WTC11 (cell line): ENCODE measurements at regions not wholly inside any gene's neighbourhood (a gene's known extent, or its start where the extent isn't known, plus 50 kb on each side); places are given as distances from the start of the nearest gene placed in this dataset.

ENCODE experiments used
- ATAC-seq: fragments of 200-7000 bp; cut with Tn5 transposase; 2 replicates; pipeline ENCODE4 v1.10.0; 2021; ENCODE audit warnings: mild to moderate bottlenecking, moderate library complexity
- CTCF ChIA-PET: fragments of 300-600 bp; sonication (Branson Sonifier 250); formaldehyde crosslinking; loops from one replicate; lab custom pipeline; 2021; ENCODE audit warnings: antibody characterized with exemption; lab: Charles Lee
- POLR2A ChIA-PET: fragments of 350-600 bp; sonication (Branson Sonifier 250); formaldehyde crosslinking; loops from one replicate; lab custom pipeline; 2021; ENCODE audit warnings: antibody characterized with exemption; lab: Charles Lee
- DNase-seq: peaks from one replicate; pipeline ENCODE4 v3.0.0; 2021; ENCODE audit warnings: low spot score
- H3K27ac Mint-ChIP-seq: 2 replicates; pipeline ENCODE4 v1.8.0; 2021; ENCODE audit warnings: mixed read lengths
- H3K27me3 Mint-ChIP-seq: 2 replicates; pipeline ENCODE4 v1.8.0; 2021; ENCODE audit warnings: low read depth, mild to moderate bottlenecking, moderate library complexity, mixed read lengths
- H3K36me3 Mint-ChIP-seq: 2 replicates; pipeline ENCODE4 v1.8.0; 2021; ENCODE audit warnings: mixed read lengths
- H3K4me1 Mint-ChIP-seq: 2 replicates; pipeline ENCODE4 v1.8.0; 2022; ENCODE audit warnings: mixed read lengths
- H3K4me3 Mint-ChIP-seq: 2 replicates; pipeline ENCODE4 v1.8.0; 2021; ENCODE audit warnings: mild to moderate bottlenecking, moderate library complexity, mixed read lengths
- H3K9me3 Mint-ChIP-seq: 2 replicates; pipeline ENCODE4 v1.8.0; 2021; ENCODE audit warnings: mixed read lengths
- CREM ChIP-seq: sonication (generic); formaldehyde crosslinking; IDR thresholded peaks from 2 replicates; pipeline ENCODE4 v1.8.1; 2022; ENCODE audit warnings: mild to moderate bottlenecking, missing genetic modification reagents, moderate library complexity
- ESRRA ChIP-seq: sonication (generic); formaldehyde crosslinking; IDR thresholded peaks from 2 replicates; pipeline ENCODE4 v1.8.1; 2022; ENCODE audit warnings: mild to moderate bottlenecking, missing genetic modification reagents, borderline replicate concordance
- ETV6 ChIP-seq: sonication (generic); formaldehyde crosslinking; IDR thresholded peaks from 2 replicates; pipeline ENCODE4 v1.8.1; 2022; ENCODE audit warnings: mild to moderate bottlenecking, missing genetic modification reagents
- FOXK1 ChIP-seq: sonication (generic); formaldehyde crosslinking; IDR thresholded peaks from 2 replicates; pipeline ENCODE4 v1.8.0; 2022; ENCODE audit warnings: mild to moderate bottlenecking, moderate library complexity, missing genetic modification reagents
- FOXP1 ChIP-seq: sonication (generic); formaldehyde crosslinking; IDR thresholded peaks from 2 replicates; pipeline ENCODE4 v1.8.0; 2022; ENCODE audit warnings: missing genetic modification reagents, mild to moderate bottlenecking, moderate library complexity, borderline replicate concordance
- GABPB1 ChIP-seq: sonication (generic); formaldehyde crosslinking; IDR thresholded peaks from 2 replicates; pipeline ENCODE4 v1.8.1; 2023; ENCODE audit warnings: mild to moderate bottlenecking, missing genetic modification reagents
- HMGA2 ChIP-seq: fragments of 250-450 bp; sonication (Bioruptor Pico); IDR thresholded peaks from 2 replicates; pipeline ENCODE4 v1.4.0; 2021; ENCODE audit warnings: mild to moderate bottlenecking, moderate library complexity
- KAT7 ChIP-seq: sonication (generic); formaldehyde crosslinking; IDR thresholded peaks from 2 replicates; pipeline ENCODE4 v1.8.1; 2023; ENCODE audit warnings: missing genetic modification reagents, mild to moderate bottlenecking, borderline replicate concordance
- NR3C1 ChIP-seq: sonication (generic); formaldehyde crosslinking; conservative IDR thresholded peaks from 2 replicates; pipeline ENCODE4 v1.8.1; 2023; ENCODE audit warnings: low read depth, mild to moderate bottlenecking, missing genetic modification reagents
- OVOL2 ChIP-seq: fragments of 250-450 bp; sonication (Bioruptor Pico); IDR thresholded peaks from 2 replicates; pipeline ENCODE4 v1.9.0; 2021; ENCODE audit warnings: mild to moderate bottlenecking, borderline replicate concordance
- SOX15 ChIP-seq: fragments of 250-450 bp; sonication (Bioruptor Pico); IDR thresholded peaks from 2 replicates; pipeline ENCODE4 v1.9.0; 2021; ENCODE audit warnings: mild to moderate bottlenecking
- ZNF232 ChIP-seq: sonication (generic); formaldehyde crosslinking; IDR thresholded peaks from 2 replicates; pipeline ENCODE4 v1.8.0; 2022; ENCODE audit warnings: mild to moderate bottlenecking, missing genetic modification reagents
- TF ChIP-seq, protein P1 (sequence below): sonication (generic); formaldehyde crosslinking; IDR thresholded peaks from 2 replicates; pipeline ENCODE4 v1.8.0; 2022; ENCODE audit warnings: mild to moderate bottlenecking, missing genetic modification reagents
- TF ChIP-seq, protein P2 (sequence below): sonication (generic); formaldehyde crosslinking; IDR thresholded peaks from 2 replicates; pipeline ENCODE4 v1.8.1; 2022; ENCODE audit warnings: mild to moderate bottlenecking, moderate library complexity, missing genetic modification reagents
- TF ChIP-seq, protein P3 (sequence below): sonication (generic); formaldehyde crosslinking; IDR thresholded peaks from 2 replicates; pipeline ENCODE4 v1.8.1; 2023; ENCODE audit warnings: mild to moderate bottlenecking, moderate library complexity, missing genetic modification reagents
- TF ChIP-seq, protein P4 (sequence below): sonication (generic); formaldehyde crosslinking; IDR thresholded peaks from 2 replicates; pipeline ENCODE4 v1.8.1; 2022; ENCODE audit warnings: mild to moderate bottlenecking, missing genetic modification reagents, moderate library complexity, borderline replicate concordance
- TF ChIP-seq, protein P5 (sequence below): sonication (generic); formaldehyde crosslinking; conservative IDR thresholded peaks from 2 replicates; pipeline ENCODE4 v1.8.1; 2022; ENCODE audit warnings: mild to moderate bottlenecking, missing genetic modification reagents
- TF ChIP-seq, protein P6 (sequence below): fragments of 250-450 bp; sonication (Bioruptor Pico); conservative IDR thresholded peaks from 2 replicates; pipeline ENCODE4 v1.9.0; 2021; ENCODE audit warnings: mild to moderate bottlenecking
- TF ChIP-seq, protein P7 (sequence below): sonication (generic); formaldehyde crosslinking; IDR thresholded peaks from 2 replicates; pipeline ENCODE4 v1.8.1; 2023; ENCODE audit warnings: mild to moderate bottlenecking, missing genetic modification reagents
- TF ChIP-seq, protein P8 (sequence below): fragments of 250-450 bp; sonication (Bioruptor Pico); IDR thresholded peaks from 2 replicates; pipeline ENCODE4 v2.1.2; 2022; ENCODE audit warnings: mild to moderate bottlenecking, moderate library complexity

DNA sequence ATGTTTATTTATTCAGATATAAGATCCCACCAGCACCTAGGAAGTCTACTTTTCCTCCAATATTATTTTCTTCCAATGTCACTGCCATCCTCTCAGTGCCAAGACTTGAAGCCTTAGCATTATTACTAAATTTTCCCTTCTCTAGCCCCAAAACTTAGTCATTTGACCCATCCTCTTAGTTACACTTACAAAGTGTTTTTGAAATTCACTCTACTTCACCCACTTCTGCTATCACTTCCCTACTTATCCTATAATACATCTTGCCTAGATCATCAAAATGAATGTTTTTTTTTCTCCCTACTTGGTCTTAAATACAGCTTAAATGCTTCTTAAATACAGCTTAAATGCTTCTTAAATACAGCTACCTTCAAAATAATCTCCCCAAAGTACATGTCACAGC lies 376.6 kb downstream of the RSL24D1 start:
- no peak overlapping the region for H3K4me3 Mint-ChIP-seq

DNA sequence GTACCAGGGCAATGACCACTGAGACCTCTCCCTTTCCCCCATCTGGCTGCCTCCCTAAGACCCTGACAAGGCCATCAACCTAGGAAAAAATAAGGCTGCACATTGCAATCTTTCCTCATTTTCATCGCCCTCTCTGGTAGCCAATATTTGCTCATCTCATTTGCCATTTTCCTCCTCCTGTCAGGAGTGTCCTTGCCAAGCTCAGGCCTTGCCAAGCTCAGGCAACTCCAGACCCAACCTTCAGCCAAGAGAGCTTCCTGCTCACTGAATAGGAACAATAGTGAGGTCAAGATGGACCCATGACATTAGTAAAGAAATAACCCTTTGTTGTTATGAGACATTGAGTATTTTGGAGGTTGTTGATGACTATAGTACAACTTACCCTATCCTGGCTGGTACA lies 380.3 kb downstream of the RSL24D1 start:
- Mint-ChIP-seq H3K36me3 (peaks cover 12% of the 10 kb centered on the region), H3K27ac (no peak overlapping the region), H3K27me3 (no peaks in the 10 kb centered on the region), H3K4me1 (peaks cover 6% of the 10 kb centered on the region), H3K4me3 (no peak overlapping the region), H3K9me3 (peaks cover 31% of the 10 kb centered on the region)
- ChIA-PET CTCF (no interaction called here), POLR2A (no interaction called here)
- DNase-seq: no peak
- no peak for ATAC-seq
- TF ChIP-seq FOXP1 (CRISPR knock-in tag) (no peak), SOX15 (CRISPR knock-in tag) (no peak), NR3C1 (CRISPR knock-in tag) (no peak), ESRRA (no peak), ETV6 (no peak), GABPB1 (CRISPR knock-in tag) (no peak), OVOL2 (CRISPR knock-in tag) (no peak), FOXK1 (CRISPR knock-in tag) (no peak), HMGA2 (CRISPR knock-in tag) (no peak), CREM (CRISPR knock-in tag) (no peak)
- TF ChIP-seq, protein P1, sequence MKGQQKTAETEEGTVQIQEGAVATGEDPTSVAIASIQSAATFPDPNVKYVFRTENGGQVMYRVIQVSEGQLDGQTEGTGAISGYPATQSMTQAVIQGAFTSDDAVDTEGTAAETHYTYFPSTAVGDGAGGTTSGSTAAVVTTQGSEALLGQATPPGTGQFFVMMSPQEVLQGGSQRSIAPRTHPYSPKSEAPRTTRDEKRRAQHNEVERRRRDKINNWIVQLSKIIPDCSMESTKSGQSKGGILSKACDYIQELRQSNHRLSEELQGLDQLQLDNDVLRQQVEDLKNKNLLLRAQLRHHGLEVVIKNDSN (CRISPR knock-in tag): no peak
- TF ChIP-seq, protein P2, sequence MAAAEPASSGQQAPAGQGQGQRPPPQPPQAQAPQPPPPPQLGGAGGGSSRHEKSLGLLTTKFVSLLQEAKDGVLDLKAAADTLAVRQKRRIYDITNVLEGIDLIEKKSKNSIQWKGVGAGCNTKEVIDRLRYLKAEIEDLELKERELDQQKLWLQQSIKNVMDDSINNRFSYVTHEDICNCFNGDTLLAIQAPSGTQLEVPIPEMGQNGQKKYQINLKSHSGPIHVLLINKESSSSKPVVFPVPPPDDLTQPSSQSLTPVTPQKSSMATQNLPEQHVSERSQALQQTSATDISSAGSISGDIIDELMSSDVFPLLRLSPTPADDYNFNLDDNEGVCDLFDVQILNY (CRISPR knock-in tag): no peak
- TF ChIP-seq, protein P3, sequence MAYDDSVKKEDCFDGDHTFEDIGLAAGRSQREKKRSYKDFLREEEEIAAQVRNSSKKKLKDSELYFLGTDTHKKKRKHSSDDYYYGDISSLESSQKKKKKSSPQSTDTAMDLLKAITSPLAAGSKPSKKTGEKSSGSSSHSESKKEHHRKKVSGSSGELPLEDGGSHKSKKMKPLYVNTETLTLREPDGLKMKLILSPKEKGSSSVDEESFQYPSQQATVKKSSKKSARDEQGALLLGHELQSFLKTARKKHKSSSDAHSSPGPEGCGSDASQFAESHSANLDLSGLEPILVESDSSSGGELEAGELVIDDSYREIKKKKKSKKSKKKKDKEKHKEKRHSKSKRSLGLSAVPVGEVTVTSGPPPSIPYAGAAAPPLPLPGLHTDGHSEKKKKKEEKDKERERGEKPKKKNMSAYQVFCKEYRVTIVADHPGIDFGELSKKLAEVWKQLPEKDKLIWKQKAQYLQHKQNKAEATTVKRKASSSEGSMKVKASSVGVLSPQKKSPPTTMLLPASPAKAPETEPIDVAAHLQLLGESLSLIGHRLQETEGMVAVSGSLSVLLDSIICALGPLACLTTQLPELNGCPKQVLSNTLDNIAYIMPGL (CRISPR knock-in tag): no peak
- TF ChIP-seq, protein P4, sequence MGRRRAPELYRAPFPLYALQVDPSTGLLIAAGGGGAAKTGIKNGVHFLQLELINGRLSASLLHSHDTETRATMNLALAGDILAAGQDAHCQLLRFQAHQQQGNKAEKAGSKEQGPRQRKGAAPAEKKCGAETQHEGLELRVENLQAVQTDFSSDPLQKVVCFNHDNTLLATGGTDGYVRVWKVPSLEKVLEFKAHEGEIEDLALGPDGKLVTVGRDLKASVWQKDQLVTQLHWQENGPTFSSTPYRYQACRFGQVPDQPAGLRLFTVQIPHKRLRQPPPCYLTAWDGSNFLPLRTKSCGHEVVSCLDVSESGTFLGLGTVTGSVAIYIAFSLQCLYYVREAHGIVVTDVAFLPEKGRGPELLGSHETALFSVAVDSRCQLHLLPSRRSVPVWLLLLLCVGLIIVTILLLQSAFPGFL (CRISPR knock-in tag): no peak
- TF ChIP-seq, protein P5, sequence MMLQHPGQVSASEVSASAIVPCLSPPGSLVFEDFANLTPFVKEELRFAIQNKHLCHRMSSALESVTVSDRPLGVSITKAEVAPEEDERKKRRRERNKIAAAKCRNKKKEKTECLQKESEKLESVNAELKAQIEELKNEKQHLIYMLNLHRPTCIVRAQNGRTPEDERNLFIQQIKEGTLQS (CRISPR knock-in tag): no peak

More for the DNA sequence above, 376.6 kb downstream of the RSL24D1 start:
- POLR2A ChIA-PET: no interaction called here
- no peak overlapping the region for H3K27ac Mint-ChIP-seq
- CTCF ChIA-PET: no interaction called here
- DNase-seq: no peak
- TF ChIP-seq ZNF232 (CRISPR knock-in tag): no peak
- TF ChIP-seq OVOL2 (CRISPR knock-in tag): no peak
- no peak for TF ChIP-seq FOXP1 (CRISPR knock-in tag)
- TF ChIP-seq NR3C1 (CRISPR knock-in tag): no peak
- TF ChIP-seq KAT7 (CRISPR knock-in tag): no peak
- TF ChIP-seq, protein P6, sequence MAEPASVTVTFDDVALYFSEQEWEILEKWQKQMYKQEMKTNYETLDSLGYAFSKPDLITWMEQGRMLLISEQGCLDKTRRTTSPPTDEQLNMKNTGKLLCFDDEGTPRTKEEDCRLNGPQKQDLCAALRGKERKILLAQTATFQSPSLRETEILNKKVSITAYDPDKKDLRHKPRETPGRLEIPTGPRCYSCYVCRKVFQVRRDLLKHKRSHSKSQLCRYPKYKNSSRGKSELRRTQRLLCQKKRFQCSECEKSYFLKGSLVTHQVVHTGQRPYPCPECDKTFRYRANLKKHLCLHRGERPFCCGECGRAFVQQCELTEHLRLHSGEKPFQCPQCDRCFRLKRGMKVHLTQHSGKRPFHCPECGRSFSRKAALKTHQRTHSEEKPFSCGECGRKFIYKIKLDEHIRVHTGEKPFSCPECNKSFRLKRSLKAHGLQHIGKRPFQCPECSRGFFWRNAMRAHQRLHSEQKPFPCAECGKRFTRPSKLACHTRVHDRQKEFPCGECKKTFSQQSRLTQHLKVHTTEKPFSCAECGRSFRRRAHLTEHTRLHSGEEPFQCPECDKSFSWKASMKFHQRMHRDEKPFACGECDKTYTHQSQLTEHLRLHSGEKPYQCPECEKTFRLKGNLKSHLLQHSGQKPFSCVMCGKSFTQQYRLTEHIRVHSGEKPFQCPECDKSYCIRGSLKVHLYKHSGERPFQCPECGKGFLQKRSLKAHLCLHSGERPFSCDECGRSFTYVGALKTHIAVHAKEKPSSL (CRISPR knock-in tag): no peak
- TF ChIP-seq, protein P7, sequence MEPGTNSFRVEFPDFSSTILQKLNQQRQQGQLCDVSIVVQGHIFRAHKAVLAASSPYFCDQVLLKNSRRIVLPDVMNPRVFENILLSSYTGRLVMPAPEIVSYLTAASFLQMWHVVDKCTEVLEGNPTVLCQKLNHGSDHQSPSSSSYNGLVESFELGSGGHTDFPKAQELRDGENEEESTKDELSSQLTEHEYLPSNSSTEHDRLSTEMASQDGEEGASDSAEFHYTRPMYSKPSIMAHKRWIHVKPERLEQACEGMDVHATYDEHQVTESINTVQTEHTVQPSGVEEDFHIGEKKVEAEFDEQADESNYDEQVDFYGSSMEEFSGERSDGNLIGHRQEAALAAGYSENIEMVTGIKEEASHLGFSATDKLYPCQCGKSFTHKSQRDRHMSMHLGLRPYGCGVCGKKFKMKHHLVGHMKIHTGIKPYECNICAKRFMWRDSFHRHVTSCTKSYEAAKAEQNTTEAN (CRISPR knock-in tag): no peak
- TF ChIP-seq, protein P8, sequence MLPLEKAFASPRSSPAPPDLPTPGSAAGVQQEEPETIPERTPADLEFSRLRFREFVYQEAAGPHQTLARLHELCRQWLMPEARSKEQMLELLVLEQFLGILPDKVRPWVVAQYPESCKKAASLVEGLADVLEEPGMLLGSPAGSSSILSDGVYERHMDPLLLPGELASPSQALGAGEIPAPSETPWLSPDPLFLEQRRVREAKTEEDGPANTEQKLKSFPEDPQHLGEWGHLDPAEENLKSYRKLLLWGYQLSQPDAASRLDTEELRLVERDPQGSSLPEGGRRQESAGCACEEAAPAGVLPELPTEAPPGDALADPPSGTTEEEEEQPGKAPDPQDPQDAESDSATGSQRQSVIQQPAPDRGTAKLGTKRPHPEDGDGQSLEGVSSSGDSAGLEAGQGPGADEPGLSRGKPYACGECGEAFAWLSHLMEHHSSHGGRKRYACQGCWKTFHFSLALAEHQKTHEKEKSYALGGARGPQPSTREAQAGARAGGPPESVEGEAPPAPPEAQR: no peak
- TF ChIP-seq, protein P3 (CRISPR knock-in tag): no peak
- TF ChIP-seq, all 79 proteins: peak for 0
- H3K9me3 Mint-ChIP-seq: peaks cover 25% of the 10 kb centered on the region
- peaks cover 8% of the 10 kb centered on the region for H3K36me3 Mint-ChIP-seq
- H3K27me3 Mint-ChIP-seq: no peaks in the 10 kb centered on the region
- ATAC-seq: no peak
- peaks cover 6% of the 10 kb centered on the region for H3K4me1 Mint-ChIP-seq
